Sigmoid colon (tissue), 6 donors: ENCODE measurements at regions not wholly inside any gene's neighbourhood (a gene's known extent, or its start where the extent isn't known, plus 50 kb on each side); places are given as distances from the start of the nearest gene placed in this dataset.

Source experiments
- DNase-seq: peaks from one replicate; pipeline ENCODE4 v3.0.0-alpha.2; 2019
- H3K27ac ChIP-seq, 4 donors: fragments of 200-600 bp; sonication (generic); one replicate each; pipeline ENCODE4 v1.5.1; 2016 to 2019; ENCODE audit warnings: mild to moderate bottlenecking in 1 of 4
- H3K27me3 ChIP-seq, 3 donors: fragments of 200-600 bp; sonication (generic); one replicate each; pipeline ENCODE4 v1.5.1; 2019; ENCODE audit warnings: mild to moderate bottlenecking in 1 of 3
- H3K36me3 ChIP-seq, 4 donors: fragments of 200-600 bp; sonication (generic); one replicate each; pipeline ENCODE4 v1.5.1; 2016 to 2019
- H3K4me1 ChIP-seq, 4 donors: fragments of 200-600 bp; sonication (generic); one replicate each; pipeline ENCODE4 v1.5.1; 2017 to 2019
- H3K4me3 ChIP-seq, 4 donors: fragments of 200-600 bp; sonication (generic); one replicate each; pipeline ENCODE4 v1.5.1; 2017 to 2019; ENCODE audit warnings: mild to moderate bottlenecking in 2 of 4, moderate library complexity in 1 of 4
- H3K9me3 ChIP-seq, 4 donors: fragments of 200-600 bp in 3 of 4; sonication (generic) in 3 of 4; one replicate each; pipeline versions ENCODE4 v1.5.1 to v1.6.1; 2013 to 2019
- EP300 ChIP-seq, 4 donors: sonication (generic); formaldehyde crosslinking; IDR thresholded peaks; one replicate each; pipeline ENCODE4 v1.6.1; 2017; ENCODE audit warnings: antibody characterized with exemption in 4 of 4
- POLR2A ChIP-seq, 2 donors: fragments of 450-650 bp; IDR thresholded peaks; one replicate each; pipeline ENCODE4 v1.6.1; 2016; ENCODE audit warnings: antibody characterized with exemption in 2 of 2, mild to moderate bottlenecking in 2 of 2, moderate library complexity in 2 of 2
- POLR2AphosphoS5 ChIP-seq, 4 donors: sonication (generic); formaldehyde crosslinking; IDR thresholded peaks; one replicate each; pipeline ENCODE4 v1.6.1; 2017; ENCODE audit warnings: antibody characterized with exemption in 4 of 4
- WGBS, 2 donors: extraction: QIAGEN DNeasy Blood & Tissue Kit; methylation state at CpG; one replicate each; pipeline ENCODE4 v1.1.7; 2013; 5-methylcytosine and 5-hydroxymethylcytosine counted together
- intact Hi-C: fragments of 100-400 bp; cut with DNase I; formaldehyde crosslinking; loops from one replicate; pipeline ENCODE4 v1.15.1; 2023
- TF ChIP-seq, protein P1 (sequence below), 4 experiments: fragments of 450-650 bp in 3 of 4; fragments of 200-600 bp in 1 of 4; IDR thresholded peaks; one replicate each; pipeline ENCODE4 v1.5.1; 2016 to 2019; ENCODE audit warnings: antibody characterized with exemption in 4 of 4, mild to moderate bottlenecking in 3 of 4, moderate library complexity in 2 of 4
- donor health status: healthy with polysubstance abuse.
- donor health status: healthy.

DNA sequence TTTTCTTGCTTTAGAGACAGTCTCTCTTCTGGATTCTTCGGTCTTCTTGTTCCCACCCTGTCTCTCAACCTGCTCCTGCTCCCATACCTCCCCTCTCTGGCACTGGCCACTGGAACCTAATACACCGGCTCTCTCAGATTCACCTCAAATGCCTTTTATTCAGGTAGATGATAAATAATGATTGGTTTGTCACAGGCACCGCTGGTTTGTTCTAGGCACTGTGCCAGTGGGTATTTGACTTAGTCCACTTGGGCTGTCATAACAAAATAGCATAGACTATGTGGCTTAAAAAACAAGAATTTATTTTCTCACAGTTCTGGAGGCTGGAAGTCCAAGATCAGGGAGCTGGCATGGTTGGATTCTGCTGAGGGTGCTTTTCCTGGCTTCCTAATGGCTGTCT is 278.2 kb upstream of the STT3B start:
- no peaks in the 10 kb centered on the region for H3K27me3 ChIP-seq
- TF ChIP-seq POLR2A (IDR thresholded peaks at IDR 0.05) (no peak), EP300 (IDR thresholded peaks at IDR 0.05) (no peak), POLR2AphosphoS5 (IDR thresholded peaks at IDR 0.05) (no peak)
- TF ChIP-seq, protein P1, sequence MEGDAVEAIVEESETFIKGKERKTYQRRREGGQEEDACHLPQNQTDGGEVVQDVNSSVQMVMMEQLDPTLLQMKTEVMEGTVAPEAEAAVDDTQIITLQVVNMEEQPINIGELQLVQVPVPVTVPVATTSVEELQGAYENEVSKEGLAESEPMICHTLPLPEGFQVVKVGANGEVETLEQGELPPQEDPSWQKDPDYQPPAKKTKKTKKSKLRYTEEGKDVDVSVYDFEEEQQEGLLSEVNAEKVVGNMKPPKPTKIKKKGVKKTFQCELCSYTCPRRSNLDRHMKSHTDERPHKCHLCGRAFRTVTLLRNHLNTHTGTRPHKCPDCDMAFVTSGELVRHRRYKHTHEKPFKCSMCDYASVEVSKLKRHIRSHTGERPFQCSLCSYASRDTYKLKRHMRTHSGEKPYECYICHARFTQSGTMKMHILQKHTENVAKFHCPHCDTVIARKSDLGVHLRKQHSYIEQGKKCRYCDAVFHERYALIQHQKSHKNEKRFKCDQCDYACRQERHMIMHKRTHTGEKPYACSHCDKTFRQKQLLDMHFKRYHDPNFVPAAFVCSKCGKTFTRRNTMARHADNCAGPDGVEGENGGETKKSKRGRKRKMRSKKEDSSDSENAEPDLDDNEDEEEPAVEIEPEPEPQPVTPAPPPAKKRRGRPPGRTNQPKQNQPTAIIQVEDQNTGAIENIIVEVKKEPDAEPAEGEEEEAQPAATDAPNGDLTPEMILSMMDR (IDR thresholded peaks at IDR 0.05): no peak
- H3K4me1 ChIP-seq: no peaks in the 10 kb centered on the region

DNA sequence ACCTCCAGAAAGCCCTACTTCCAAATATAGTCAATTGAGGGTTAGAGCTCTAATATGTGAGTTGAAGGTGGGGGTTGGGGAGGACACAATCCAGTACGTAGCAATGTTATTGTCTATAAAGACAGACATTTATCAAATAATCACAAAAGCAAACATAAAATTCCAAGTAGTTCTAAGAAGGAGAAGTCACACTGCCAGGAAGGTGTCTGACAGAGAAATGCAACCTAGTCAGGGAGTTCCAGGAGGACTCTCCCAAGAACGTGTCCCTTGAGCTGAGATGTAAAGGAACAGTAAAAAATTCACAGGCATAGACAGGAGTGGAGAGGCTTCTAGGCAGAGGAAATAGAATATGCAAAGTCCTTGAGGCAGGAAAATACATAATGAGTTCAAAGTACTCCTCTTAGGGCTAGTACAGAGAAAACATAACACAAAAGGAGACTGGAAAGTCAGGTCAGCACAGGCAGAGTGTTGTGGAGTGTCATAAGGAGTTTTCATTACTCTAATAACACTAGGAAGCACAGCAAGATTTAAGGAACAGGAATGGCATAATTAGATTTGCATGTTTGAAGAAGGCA is 277.6 kb upstream of the STT3B start:
- no peak for DNase-seq
- H3K27ac ChIP-seq: no peak overlapping the region
- TF ChIP-seq POLR2A (IDR thresholded peaks at IDR 0.05): no peak
- TF ChIP-seq EP300 (IDR thresholded peaks at IDR 0.05): no peak
- TF ChIP-seq POLR2AphosphoS5 (IDR thresholded peaks at IDR 0.05): no peak
- H3K27me3 ChIP-seq: no peaks in the 10 kb centered on the region
- intact Hi-C loops: no loop called here
- 21 to 57% methylated on average over 2 of the region's 2 CpGs for WGBS, 2 donors
- no peaks in the 10 kb centered on the region for H3K36me3 ChIP-seq
- H3K9me3 ChIP-seq: peaks cover 0 to 4% (median 0%) of the 10 kb centered on the region in 4 donors
- no peaks in the 10 kb centered on the region for H3K4me1 ChIP-seq
- H3K4me3 ChIP-seq: no peak overlapping the region

More for the DNA sequence above, 278.2 kb upstream of the STT3B start:
- intact Hi-C loops: no loop called here
- H3K9me3 ChIP-seq: peaks cover 0 to 4% (median 0%) of the 10 kb centered on the region in 4 donors
- H3K36me3 ChIP-seq: no peaks in the 10 kb centered on the region
- H3K4me3 ChIP-seq: no peak overlapping the region
- DNase-seq: no peak
- 85 to 88% methylated on average over 3 of the region's 3 CpGs for WGBS, 2 donors
- H3K27ac ChIP-seq: no peak overlapping the region

DNA sequence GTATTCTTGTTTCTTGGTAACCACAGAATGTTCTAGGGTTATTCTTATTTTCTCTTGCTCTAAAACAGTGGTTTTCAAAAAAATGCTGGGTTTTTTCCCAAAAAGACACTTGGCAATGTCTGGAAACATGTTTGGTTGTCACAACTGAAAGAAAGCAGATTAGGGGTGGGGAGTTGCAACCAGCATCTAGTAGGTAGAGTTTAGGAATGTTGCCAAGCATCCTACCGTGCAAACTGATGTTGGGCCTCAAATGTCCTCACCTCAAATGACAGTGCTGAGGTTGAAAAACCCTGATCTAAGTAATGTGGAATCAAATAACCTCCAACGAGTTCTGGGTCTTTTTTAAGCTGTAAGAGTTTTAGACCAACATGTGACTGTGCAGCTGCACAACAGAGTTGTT is 270.5 kb upstream of the STT3B start:
- no peak for DNase-seq
- H3K27ac ChIP-seq: no peak overlapping the region
- H3K4me3 ChIP-seq: no peak overlapping the region
- TF ChIP-seq, protein P1 (IDR thresholded peaks at IDR 0.05): no peak
- TF ChIP-seq EP300 (IDR thresholded peaks at IDR 0.05): no peak
- no peak for TF ChIP-seq POLR2A (IDR thresholded peaks at IDR 0.05)
- TF ChIP-seq POLR2AphosphoS5 (IDR thresholded peaks at IDR 0.05): no peak
- peaks cover 0 to 9% (median 0%) of the 10 kb centered on the region in 4 donors for H3K9me3 ChIP-seq
- intact Hi-C loops: no loop called here
- H3K4me1 ChIP-seq: no peaks in the 10 kb centered on the region
- 72 to 86% methylated on average over 2 of the region's 2 CpGs for WGBS, 2 donors
- H3K36me3 ChIP-seq: no peaks in the 10 kb centered on the region
- H3K27me3 ChIP-seq: no peaks in the 10 kb centered on the region

DNA sequence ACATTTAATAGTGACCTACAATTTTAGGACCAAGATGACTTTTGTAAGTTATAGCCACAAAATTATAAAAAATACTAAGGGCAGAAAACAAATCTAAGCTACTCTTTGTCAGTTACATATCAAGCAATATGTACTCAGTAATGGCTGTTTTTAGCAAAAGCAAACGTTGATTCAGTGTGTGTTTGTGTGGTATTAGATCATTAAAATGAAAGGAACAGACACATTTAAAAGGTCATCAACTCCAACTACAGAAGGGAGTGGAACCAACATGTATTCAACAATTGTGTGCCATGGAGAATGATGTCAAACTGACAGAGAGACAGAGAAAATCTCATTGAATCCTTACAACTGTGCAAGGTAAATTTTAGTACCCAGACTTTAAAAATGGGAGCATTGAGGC is 268.8 kb upstream of the STT3B start:
- WGBS, 2 donors: 19 to 47% methylated on average over 1 of the region's 1 CpG
- intact Hi-C loops: no loop called here

DNA sequence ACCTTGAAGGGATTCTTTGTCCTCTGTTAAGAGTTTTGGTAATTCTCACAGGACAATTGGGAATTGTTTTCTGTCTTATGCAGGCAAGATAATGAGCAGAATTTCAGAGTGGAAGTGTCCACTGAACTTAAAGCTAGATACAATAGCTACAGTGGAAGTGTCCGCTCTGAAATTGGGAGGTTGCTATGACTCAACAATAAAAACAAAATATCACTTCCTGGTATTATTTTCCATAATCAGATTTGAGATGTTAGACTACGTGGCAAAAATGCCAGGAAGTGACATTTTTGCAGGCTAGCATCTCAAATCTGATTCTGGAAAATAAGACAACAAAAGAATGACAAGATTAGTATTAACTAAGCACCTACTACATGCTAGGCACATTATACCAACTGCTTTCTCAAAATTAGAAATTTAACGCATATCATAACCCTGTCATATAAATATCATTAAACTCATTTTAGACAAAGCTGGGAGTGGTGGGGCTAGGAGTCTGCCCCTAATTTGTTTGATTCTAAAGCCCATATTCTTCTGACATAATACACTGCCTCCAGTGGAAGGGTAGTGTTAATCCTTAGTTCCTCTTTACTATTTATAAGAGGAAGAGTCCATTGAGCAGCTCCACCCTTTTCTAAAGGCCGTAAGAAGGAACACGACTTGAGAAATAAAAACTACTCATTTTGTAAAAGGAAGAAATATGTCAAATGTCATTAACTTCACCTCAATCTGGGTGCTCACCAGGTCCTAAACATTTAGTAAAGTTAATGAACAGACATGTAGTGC is 266.9 kb upstream of the STT3B start:
- intact Hi-C loops: no loop called here
- Histone ChIP-seq H3K4me3 (no peak overlapping the region), H3K36me3 (no peaks in the 10 kb centered on the region), H3K4me1 (no peaks in the 10 kb centered on the region), H3K27ac (no peak overlapping the region), H3K9me3 (peaks cover 0 to under 1% (median 0%) of the 10 kb centered on the region in 4 donors), H3K27me3 (no peaks in the 10 kb centered on the region)
- 70 to 73% methylated on average over 5 of the region's 5 CpGs for WGBS, 2 donors
- no peak for DNase-seq
- TF ChIP-seq, protein P1 (IDR thresholded peaks at IDR 0.05): no peak
- TF ChIP-seq EP300 (IDR thresholded peaks at IDR 0.05): no peak
- TF ChIP-seq POLR2AphosphoS5 (IDR thresholded peaks at IDR 0.05): no peak
- TF ChIP-seq POLR2A (IDR thresholded peaks at IDR 0.05): no peak

More for the DNA sequence above, 268.8 kb upstream of the STT3B start:
- TF ChIP-seq EP300 (IDR thresholded peaks at IDR 0.05): no peak
- TF ChIP-seq POLR2AphosphoS5 (IDR thresholded peaks at IDR 0.05): no peak
- TF ChIP-seq POLR2A (IDR thresholded peaks at IDR 0.05): no peak
- TF ChIP-seq, protein P1 (IDR thresholded peaks at IDR 0.05): no peak
- DNase-seq: no peak
- no peaks in the 10 kb centered on the region for H3K4me1 ChIP-seq
- H3K36me3 ChIP-seq: no peaks in the 10 kb centered on the region
- no peak overlapping the region for H3K4me3 ChIP-seq
- no peaks in the 10 kb centered on the region for H3K27me3 ChIP-seq
- peaks cover 0 to 9% (median 0%) of the 10 kb centered on the region in 4 donors for H3K9me3 ChIP-seq
- no peak overlapping the region for H3K27ac ChIP-seq
